ENCODE measurements at regions not wholly inside any gene's neighbourhood (a gene's known extent, or its start where the extent isn't known, plus 50 kb on each side); places are given as distances from the start of the nearest gene placed in this dataset.
"Not testable (repeated sequence)": the region's sequence is repeated elsewhere in the genome, so short reads cannot be mapped to it uniquely, and the experiment has no call there.

- H3K4me3 ChIP-seq (ENCODE audit: low read depth, low read length), result no peak overlapping the region
- in situ Hi-C loops (cut with HindIII; ENCODE audit: low sequenced_read_pairs), result no loop called here
- TF ChIP-seq CTCF (IDR thresholded peaks at IDR 0.05; ENCODE audit: low read depth, low read length), result no peak
- DNase-seq (ENCODE audit: low read depth, low spot score), result no peak
Measured at GRCh38 chr10:118969014-118969413, 60.5 kb upstream of the NANOS1 start.

GRCh38 chr10:118970770-118971169 lies 58.7 kb upstream of the NANOS1 start:
- H3K4me3 ChIP-seq (ENCODE audit: low read depth, low read length), result no peak overlapping the region
- TF ChIP-seq CTCF (IDR thresholded peaks at IDR 0.05; ENCODE audit: low read depth, low read length), result no peak
- no peak for DNase-seq (ENCODE audit: low read depth, low spot score)
- in situ Hi-C loops (cut with HindIII; ENCODE audit: low sequenced_read_pairs), result no loop called here

GRCh38 chr10:118971187-118971586 lies 58.3 kb upstream of the NANOS1 start:
- in situ Hi-C loops (cut with HindIII; ENCODE audit: low sequenced_read_pairs), result no loop called here
- no peak for TF ChIP-seq CTCF (IDR thresholded peaks at IDR 0.05; ENCODE audit: low read depth, low read length)
- no peak overlapping the region for H3K4me3 ChIP-seq (ENCODE audit: low read depth, low read length)
- no peak for DNase-seq (ENCODE audit: low read depth, low spot score)

- no peak overlapping the region for H3K4me3 ChIP-seq (ENCODE audit: low read depth, low read length)
- no peak for DNase-seq (ENCODE audit: low read depth, low spot score)
- in situ Hi-C loops (cut with HindIII; ENCODE audit: low sequenced_read_pairs), result no loop called here
- no peak for TF ChIP-seq CTCF (IDR thresholded peaks at IDR 0.05; ENCODE audit: low read depth, low read length)
Measured at GRCh38 chr10:118971876-118972275, 57.6 kb upstream of the NANOS1 start.

GRCh38 chr10:118973744-118974143 lies 55.8 kb upstream of the NANOS1 start:
- TF ChIP-seq CTCF (IDR thresholded peaks at IDR 0.05; ENCODE audit: low read depth, low read length), result no peak
- in situ Hi-C loops (cut with HindIII; ENCODE audit: low sequenced_read_pairs), result no loop called here
- DNase-seq (ENCODE audit: low read depth, low spot score), result no peak

GRCh38 chr10:118974951-118975350 lies 54.6 kb upstream of the NANOS1 start:
- H3K4me3 ChIP-seq (ENCODE audit: low read depth, low read length), result no peak overlapping the region
- no peak for TF ChIP-seq CTCF (IDR thresholded peaks at IDR 0.05; ENCODE audit: low read depth, low read length)

More at GRCh38 chr10:118973744-118974143, 55.8 kb upstream of the NANOS1 start:
- no peak overlapping the region for H3K4me3 ChIP-seq (ENCODE audit: low read depth, low read length)

GRCh38 chr10:118976219-118976618 lies 53.3 kb upstream of the NANOS1 start:
- H3K4me3 ChIP-seq (ENCODE audit: low read depth, low read length); DNase-seq (ENCODE audit: low read depth, low spot score); in situ Hi-C loops (cut with HindIII; ENCODE audit: low sequenced_read_pairs): not testable (repeated sequence)

More at GRCh38 chr10:118974951-118975350, 54.6 kb upstream of the NANOS1 start:
- DNase-seq (ENCODE audit: low read depth, low spot score), result no peak
- in situ Hi-C loops (cut with HindIII; ENCODE audit: low sequenced_read_pairs), result no loop called here

Data from astrocyte of the spinal cord (primary cell).